BLaER1 (cell line): ENCODE measurements at regions not wholly inside any gene's neighbourhood (a gene's known extent, or its start where the extent isn't known, plus 50 kb on each side); places are given as distances from the start of the nearest gene placed in this dataset.

ENCODE experiments used
- H3K27ac ChIP-seq: shearing (Covaris generic); formaldehyde crosslinking; 2 replicates; pipeline ENCODE4 v1.8.1; 2022
- H3K27me3 ChIP-seq: shearing (Covaris generic); formaldehyde crosslinking; 2 replicates; pipeline ENCODE4 v1.8.1; 2022
- H3K36me3 ChIP-seq: shearing (Covaris generic); formaldehyde crosslinking; 2 replicates; pipeline ENCODE4 v1.8.1; 2022
- H3K4me1 ChIP-seq: shearing (Covaris generic); formaldehyde crosslinking; 2 replicates; pipeline ENCODE4 v1.8.1; 2022
- H3K4me2 ChIP-seq: shearing (Covaris generic); formaldehyde crosslinking; 2 replicates; pipeline ENCODE4 v1.8.1; 2022
- H3K4me3 ChIP-seq: shearing (Covaris generic); formaldehyde crosslinking; 2 replicates; pipeline ENCODE4 v1.8.1; 2022
- H3K9ac ChIP-seq: shearing (Covaris generic); formaldehyde crosslinking; 2 replicates; pipeline ENCODE4 v1.8.1; 2022
- H3K9me3 ChIP-seq: shearing (Covaris generic); formaldehyde crosslinking; 2 replicates; pipeline ENCODE4 v1.8.1; 2022
- H4K20me1 ChIP-seq: shearing (Covaris generic); formaldehyde crosslinking; 2 replicates; pipeline ENCODE4 v1.8.1; 2022
- Cebpa-rat ChIP-seq: shearing (Covaris generic); IDR thresholded peaks from 2 replicates; pipeline ENCODE4 v1.8.1; 2022

GRCh38 chr10:2618690-2619089, 448.7 kb upstream of the PFKP start:
- Histone ChIP-seq H3K9me3 (no peaks in the 10 kb centered on the region), H3K27me3 (no peaks in the 10 kb centered on the region), H3K4me2 (no peak overlapping the region), H3K27ac (no peak overlapping the region), H3K9ac (no peak overlapping the region), H3K4me1 (peaks cover 12% of the 10 kb centered on the region), H3K4me3 (no peak overlapping the region), H4K20me1 (no peaks in the 10 kb centered on the region), H3K36me3 (no peaks in the 10 kb centered on the region)
- TF ChIP-seq Cebpa-rat = no peak

GRCh38 chr10:2616215-2616614, 451.1 kb upstream of the PFKP start:
- H3K27ac ChIP-seq = no peak overlapping the region
- H3K4me1 ChIP-seq = peaks cover 12% of the 10 kb centered on the region
- no peak overlapping the region for H3K4me2 ChIP-seq
- H3K9me3 ChIP-seq = no peaks in the 10 kb centered on the region
- H3K9ac ChIP-seq = no peak overlapping the region
- H4K20me1 ChIP-seq = no peaks in the 10 kb centered on the region
- H3K27me3 ChIP-seq = no peaks in the 10 kb centered on the region
- H3K36me3 ChIP-seq = no peaks in the 10 kb centered on the region
- H3K4me3 ChIP-seq = no peak overlapping the region
- TF ChIP-seq Cebpa-rat = no peak

- Histone ChIP-seq H3K27me3 (no peaks in the 10 kb centered on the region), H3K4me2 (no peak overlapping the region), H3K9ac (no peak overlapping the region), H4K20me1 (no peaks in the 10 kb centered on the region), H3K4me3 (no peak overlapping the region), H3K9me3 (peaks cover 2% of the 10 kb centered on the region), H3K27ac (no peak overlapping the region), H3K36me3 (no peaks in the 10 kb centered on the region), H3K4me1 (no peaks in the 10 kb centered on the region)
- no peak for TF ChIP-seq Cebpa-rat
Measured at GRCh38 chr10:2611603-2612002, 455.7 kb upstream of the PFKP start.

GRCh38 chr10:2610946-2611345, 456.4 kb upstream of the PFKP start:
- Histone ChIP-seq H3K9ac (no peak overlapping the region), H3K36me3 (no peaks in the 10 kb centered on the region), H3K27ac (no peak overlapping the region), H3K9me3 (peaks cover 9% of the 10 kb centered on the region), H4K20me1 (no peaks in the 10 kb centered on the region), H3K4me3 (no peak overlapping the region), H3K27me3 (no peaks in the 10 kb centered on the region), H3K4me2 (no peak overlapping the region), H3K4me1 (no peaks in the 10 kb centered on the region)
- TF ChIP-seq Cebpa-rat = no peak

- H3K4me3 ChIP-seq = no peak overlapping the region
- no peaks in the 10 kb centered on the region for H4K20me1 ChIP-seq
- TF ChIP-seq Cebpa-rat = no peak
- no peaks in the 10 kb centered on the region for H3K27me3 ChIP-seq
- no peak overlapping the region for H3K9ac ChIP-seq
- H3K9me3 ChIP-seq = peaks cover 14% of the 10 kb centered on the region
- H3K27ac ChIP-seq = no peak overlapping the region
- no peaks in the 10 kb centered on the region for H3K36me3 ChIP-seq
- no peaks in the 10 kb centered on the region for H3K4me1 ChIP-seq
- H3K4me2 ChIP-seq = no peak overlapping the region
Measured at GRCh38 chr10:2604891-2605290, 462.5 kb upstream of the PFKP start.

GRCh38 chr10:2599571-2599970, 467.8 kb upstream of the PFKP start:
- no peaks in the 10 kb centered on the region for H3K4me1 ChIP-seq
- peaks cover 10% of the 10 kb centered on the region; the same call in 1 of the 2 replicates for H3K9me3 ChIP-seq
- no peaks in the 10 kb centered on the region for H3K36me3 ChIP-seq
- H3K4me2 ChIP-seq = no peak overlapping the region
- H3K9ac ChIP-seq = no peak overlapping the region
- H3K27me3 ChIP-seq = no peaks in the 10 kb centered on the region
- no peaks in the 10 kb centered on the region for H4K20me1 ChIP-seq
- no peak overlapping the region for H3K27ac ChIP-seq
- H3K4me3 ChIP-seq = no peak overlapping the region
- TF ChIP-seq Cebpa-rat = no peak

- Histone ChIP-seq H3K9ac (no peak overlapping the region), H3K4me1 (no peaks in the 10 kb centered on the region), H3K27ac (no peak overlapping the region), H4K20me1 (no peaks in the 10 kb centered on the region), H3K9me3 (peaks cover 13% of the 10 kb centered on the region; the same call in 1 of the 2 replicates), H3K36me3 (no peaks in the 10 kb centered on the region), H3K4me2 (no peak overlapping the region), H3K27me3 (no peaks in the 10 kb centered on the region), H3K4me3 (no peak overlapping the region)
- no peak for TF ChIP-seq Cebpa-rat
Measured at GRCh38 chr10:2592360-2593160, 474.8 kb upstream of the PFKP start.

GRCh38 chr10:2589196-2589595, 478.2 kb upstream of the PFKP start:
- Histone ChIP-seq H3K27ac (no peak overlapping the region), H3K9me3 (no peaks in the 10 kb centered on the region), H3K36me3 (no peaks in the 10 kb centered on the region), H4K20me1 (no peaks in the 10 kb centered on the region), H3K4me3 (no peak overlapping the region), H3K4me1 (no peaks in the 10 kb centered on the region), H3K27me3 (no peaks in the 10 kb centered on the region), H3K4me2 (no peak overlapping the region), H3K9ac (no peak overlapping the region)
- no peak for TF ChIP-seq Cebpa-rat

- H4K20me1 ChIP-seq = no peaks in the 10 kb centered on the region
- no peaks in the 10 kb centered on the region for H3K36me3 ChIP-seq
- H3K9me3 ChIP-seq = no peaks in the 10 kb centered on the region
- H3K4me2 ChIP-seq = no peak overlapping the region
- no peak overlapping the region for H3K9ac ChIP-seq
- TF ChIP-seq Cebpa-rat = no peak
- H3K4me1 ChIP-seq = no peaks in the 10 kb centered on the region
- no peaks in the 10 kb centered on the region for H3K27me3 ChIP-seq
- H3K4me3 ChIP-seq = no peak overlapping the region
- H3K27ac ChIP-seq = no peak overlapping the region
Measured at GRCh38 chr10:2584385-2584784, 483.0 kb upstream of the PFKP start.

- H3K4me2 ChIP-seq = no peak overlapping the region
- H3K36me3 ChIP-seq = no peaks in the 10 kb centered on the region
- no peak overlapping the region for H3K9ac ChIP-seq
- no peaks in the 10 kb centered on the region for H4K20me1 ChIP-seq
- no peaks in the 10 kb centered on the region for H3K4me1 ChIP-seq
- no peak for TF ChIP-seq Cebpa-rat
- H3K9me3 ChIP-seq = no peaks in the 10 kb centered on the region; the same call in 1 of the 2 replicates
- no peak overlapping the region for H3K4me3 ChIP-seq
- H3K27me3 ChIP-seq = no peaks in the 10 kb centered on the region
- no peak overlapping the region for H3K27ac ChIP-seq
Measured at GRCh38 chr10:2576892-2577291, 490.5 kb upstream of the PFKP start.
